Brain microvascular endothelial cell (primary cell): ENCODE measurements at regions not wholly inside any gene's neighbourhood (a gene's known extent, or its start where the extent isn't known, plus 50 kb on each side); places are given as distances from the start of the nearest gene placed in this dataset.

Experiments used
- DNase-seq: peaks from one replicate; pipeline ENCODE4 v3.0.0-alpha.2; 2020
- H3K27ac ChIP-seq: fragments of 250-450 bp; sonication (Bioruptor Pico); 2 replicates; pipeline ENCODE4 v1.5.1; 2020; ENCODE audit warnings: mild to moderate bottlenecking, moderate library complexity
- H3K27me3 ChIP-seq: fragments of 250-450 bp; sonication (Bioruptor Pico); replicated peaks from 2 replicates; pipeline ENCODE4 v1.5.1; 2020; ENCODE audit warnings: mild to moderate bottlenecking
- H3K36me3 ChIP-seq: fragments of 250-450 bp; sonication (Bioruptor Pico); replicated peaks from 2 replicates; pipeline ENCODE4 v1.5.1; 2020; ENCODE audit warnings: mild to moderate bottlenecking
- H3K4me3 ChIP-seq: 2 replicates; pipeline ENCODE4 v1.5.1; 2011; ENCODE audit warnings: low read depth, mild to moderate bottlenecking, control low read depth, low read length, moderate library complexity
- in situ Hi-C: cut with HindIII; loops from 2 replicates; pipeline ENCODE4 v1.10.0; 2017; ENCODE audit warnings: low sequenced_read_pairs, low pct_ligation_motif_present
- TF ChIP-seq, protein P1 (sequence below): IDR thresholded peaks from 2 replicates; pipeline ENCODE4 v1.5.1; 2011; ENCODE audit warnings: low read depth, mild to moderate bottlenecking, moderate library complexity, low read length, control low read depth, inconsistent platforms; ENCODE audit errors: missing control alignments

DNA sequence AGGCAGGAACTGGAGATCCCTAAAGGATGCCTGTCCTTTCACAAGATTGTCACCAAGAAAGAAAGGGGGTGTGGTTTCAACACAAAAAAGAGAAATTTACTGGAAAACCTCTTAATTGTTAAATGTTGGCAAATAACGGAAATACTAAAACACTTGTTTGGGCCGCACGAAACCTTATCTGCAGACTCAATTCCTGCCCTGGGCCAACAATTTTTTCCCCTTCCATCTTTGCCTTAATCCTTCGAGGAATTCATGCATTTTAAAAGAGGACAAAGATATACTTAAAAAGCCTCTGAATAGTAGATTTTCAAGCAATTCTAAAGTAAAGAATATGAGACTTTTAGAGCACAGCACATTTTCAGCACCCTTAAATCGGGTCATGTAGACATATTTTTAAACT is 366.2 kb downstream of the DUSP6 start:
- Histone ChIP-seq H3K4me3 (no peak overlapping the region), H3K27me3 (no peaks in the 10 kb centered on the region), H3K36me3 (no peaks in the 10 kb centered on the region), H3K27ac (no peak overlapping the region)
- in situ Hi-C loops = no loop called here
- TF ChIP-seq, protein P1, sequence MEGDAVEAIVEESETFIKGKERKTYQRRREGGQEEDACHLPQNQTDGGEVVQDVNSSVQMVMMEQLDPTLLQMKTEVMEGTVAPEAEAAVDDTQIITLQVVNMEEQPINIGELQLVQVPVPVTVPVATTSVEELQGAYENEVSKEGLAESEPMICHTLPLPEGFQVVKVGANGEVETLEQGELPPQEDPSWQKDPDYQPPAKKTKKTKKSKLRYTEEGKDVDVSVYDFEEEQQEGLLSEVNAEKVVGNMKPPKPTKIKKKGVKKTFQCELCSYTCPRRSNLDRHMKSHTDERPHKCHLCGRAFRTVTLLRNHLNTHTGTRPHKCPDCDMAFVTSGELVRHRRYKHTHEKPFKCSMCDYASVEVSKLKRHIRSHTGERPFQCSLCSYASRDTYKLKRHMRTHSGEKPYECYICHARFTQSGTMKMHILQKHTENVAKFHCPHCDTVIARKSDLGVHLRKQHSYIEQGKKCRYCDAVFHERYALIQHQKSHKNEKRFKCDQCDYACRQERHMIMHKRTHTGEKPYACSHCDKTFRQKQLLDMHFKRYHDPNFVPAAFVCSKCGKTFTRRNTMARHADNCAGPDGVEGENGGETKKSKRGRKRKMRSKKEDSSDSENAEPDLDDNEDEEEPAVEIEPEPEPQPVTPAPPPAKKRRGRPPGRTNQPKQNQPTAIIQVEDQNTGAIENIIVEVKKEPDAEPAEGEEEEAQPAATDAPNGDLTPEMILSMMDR = no peak
- DNase-seq = no peak

DNA sequence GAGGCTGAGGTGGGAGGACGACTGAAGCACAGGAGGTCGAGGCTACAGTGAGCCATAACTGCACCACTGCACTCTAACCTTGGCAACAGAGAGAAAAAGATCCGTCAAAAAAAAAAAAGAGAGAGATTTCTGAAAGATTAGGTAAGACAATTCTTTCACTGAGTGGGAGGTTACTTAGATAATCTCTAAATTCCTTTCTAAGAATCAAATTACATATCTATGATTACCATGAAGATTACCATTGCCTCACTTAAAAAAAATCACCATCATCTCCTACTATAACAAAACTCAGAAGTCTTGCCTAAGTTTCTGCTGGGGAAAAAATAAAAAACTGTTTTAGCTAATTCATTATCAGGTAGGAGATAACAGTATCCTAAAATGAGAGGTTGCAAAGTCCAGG is 366.7 kb downstream of the DUSP6 start:
- TF ChIP-seq, protein P1 = no peak
- no peaks in the 10 kb centered on the region for H3K36me3 ChIP-seq
- no peak for DNase-seq
- H3K4me3 ChIP-seq = no peak overlapping the region
- H3K27me3 ChIP-seq = no peaks in the 10 kb centered on the region
- H3K27ac ChIP-seq = no peak overlapping the region
- in situ Hi-C loops = no loop called here

DNA sequence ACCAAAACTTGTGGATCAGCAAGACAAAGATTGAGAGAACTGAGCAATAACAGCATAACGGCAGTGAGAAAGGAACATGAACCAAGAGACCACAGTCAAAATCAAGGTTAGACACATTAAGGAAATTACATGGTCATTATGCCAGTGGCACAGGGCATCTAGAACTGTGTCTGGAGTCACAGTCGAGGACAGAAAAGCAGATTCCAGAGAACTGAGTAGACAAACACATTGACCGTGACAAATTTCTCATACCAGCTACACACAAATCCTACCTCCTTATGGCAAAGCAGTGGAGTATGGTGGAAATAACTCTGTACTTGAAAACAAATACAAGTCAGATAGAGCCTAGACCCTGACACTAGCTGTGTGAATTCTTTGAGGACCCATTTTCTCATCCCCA is 367.3 kb downstream of the DUSP6 start:
- no peaks in the 10 kb centered on the region for H3K27me3 ChIP-seq
- no peak overlapping the region for H3K27ac ChIP-seq
- H3K4me3 ChIP-seq = no peak overlapping the region
- TF ChIP-seq, protein P1 = no peak
- in situ Hi-C loops = no loop called here
- H3K36me3 ChIP-seq = no peaks in the 10 kb centered on the region
- DNase-seq = no peak

DNA sequence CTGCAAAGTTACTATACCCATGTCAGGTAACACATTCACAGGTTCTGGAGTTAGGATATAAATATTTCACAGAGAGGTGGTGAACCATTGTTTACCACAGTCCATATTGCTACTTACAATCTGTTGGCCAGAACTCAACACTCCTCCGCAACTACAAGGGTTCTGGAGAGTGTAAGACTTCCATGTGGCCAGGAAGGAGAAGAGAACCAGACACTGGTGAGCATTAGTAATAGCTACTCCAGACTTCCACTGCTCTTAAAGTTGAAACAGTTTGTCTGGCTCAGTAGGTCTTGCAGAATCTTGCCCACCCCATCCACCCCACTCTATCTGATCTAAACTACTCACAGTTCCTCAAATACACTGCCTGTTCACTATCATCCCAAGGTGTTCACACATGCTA is 369.6 kb downstream of the DUSP6 start:
- DNase-seq = no peak
- no peak overlapping the region for H3K27ac ChIP-seq
- H3K27me3 ChIP-seq = no peaks in the 10 kb centered on the region
- no peak overlapping the region for H3K4me3 ChIP-seq
- no peaks in the 10 kb centered on the region for H3K36me3 ChIP-seq
- TF ChIP-seq, protein P1 = no peak
- in situ Hi-C loops = no loop called here

DNA sequence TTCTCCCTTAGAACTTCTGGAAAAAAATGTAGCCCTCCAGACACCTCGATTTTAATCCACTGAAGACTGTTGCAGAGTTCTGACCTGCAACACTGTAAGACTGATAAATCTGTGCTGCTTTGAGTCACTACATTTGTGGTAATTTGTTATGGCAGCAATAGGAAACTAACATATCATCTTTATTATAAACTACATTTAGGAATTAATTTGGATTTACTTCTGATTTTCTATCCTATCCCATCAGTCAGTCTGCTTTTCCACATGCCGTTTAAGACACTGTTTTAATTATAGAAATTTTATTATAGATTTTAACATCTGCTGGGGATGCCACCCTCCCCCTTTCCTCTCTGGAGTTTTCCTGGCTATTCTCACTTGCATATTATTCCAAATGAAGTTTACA is 375.2 kb downstream of the DUSP6 start:
- H3K36me3 ChIP-seq = no peaks in the 10 kb centered on the region
- H3K27ac ChIP-seq = no peak overlapping the region
- DNase-seq = no peak
- TF ChIP-seq, protein P1 = no peak
- in situ Hi-C loops = no loop called here
- H3K27me3 ChIP-seq = no peaks in the 10 kb centered on the region
- H3K4me3 ChIP-seq = no peak overlapping the region

DNA sequence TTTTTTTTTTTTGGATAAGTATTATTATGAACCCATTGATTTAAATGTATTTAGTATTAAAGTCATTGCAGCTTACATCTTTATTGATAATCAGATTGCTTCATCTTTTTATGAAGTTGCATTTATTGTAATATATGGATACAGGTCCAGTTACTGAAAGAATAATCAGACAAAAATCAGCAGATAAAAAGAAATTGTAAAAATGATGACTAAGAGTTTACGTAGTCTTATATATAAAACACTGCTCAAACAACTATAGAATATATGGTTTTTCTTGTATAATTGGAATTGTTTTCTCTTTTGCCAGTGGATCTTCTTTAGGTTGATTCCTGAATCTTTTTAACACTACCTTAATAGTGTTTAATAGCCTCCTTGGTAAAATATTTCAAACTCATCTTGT is 378.3 kb downstream of the DUSP6 start:
- Histone ChIP-seq H3K36me3 (no peaks in the 10 kb centered on the region), H3K4me3 (no peak overlapping the region), H3K27ac (no peak overlapping the region), H3K27me3 (no peaks in the 10 kb centered on the region)
- TF ChIP-seq, protein P1 = no peak
- in situ Hi-C loops = no loop called here
- no peak for DNase-seq
